ACHN (cell line): ENCODE measurements at regions not wholly inside any gene's neighbourhood (a gene's known extent, or its start where the extent isn't known, plus 50 kb on each side); places are given as distances from the start of the nearest gene placed in this dataset.
A peak's percentile ranks its signal among the peaks of the same experiment; 100 is the strongest.

Experiments
- DNase-seq: peaks from one replicate; pipeline ENCODE4 v3.0.0-alpha.2; 2015
- in situ Hi-C: cut with HindIII; loops from 2 replicates; pipeline ENCODE4 v1.10.0; 2017; ENCODE audit warnings: low sequenced_read_pairs, low pct_ligation_motif_present, low pct_unique_long_range_greater_than_20kb

DNA sequence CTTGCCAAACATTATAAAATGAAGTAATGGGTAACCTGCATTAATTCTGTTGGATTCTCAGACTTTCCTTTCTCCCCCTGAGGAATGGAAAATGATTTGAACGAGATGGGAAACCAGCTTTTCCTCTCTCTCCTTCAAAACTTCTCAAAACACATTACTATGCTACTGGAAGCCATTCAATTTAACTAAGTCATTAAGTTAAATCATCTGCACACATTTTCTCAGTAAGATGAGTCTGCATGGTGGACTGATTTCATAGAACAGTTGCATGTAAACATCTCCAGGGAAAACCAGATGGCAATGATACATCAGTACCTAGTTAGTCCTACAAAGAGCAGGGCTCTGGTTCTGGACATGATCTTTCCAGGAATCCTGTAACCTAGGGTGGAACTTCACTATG, 59.9 kb downstream of the BMP4 start:
- in situ Hi-C loops = no loop called here

DNA sequence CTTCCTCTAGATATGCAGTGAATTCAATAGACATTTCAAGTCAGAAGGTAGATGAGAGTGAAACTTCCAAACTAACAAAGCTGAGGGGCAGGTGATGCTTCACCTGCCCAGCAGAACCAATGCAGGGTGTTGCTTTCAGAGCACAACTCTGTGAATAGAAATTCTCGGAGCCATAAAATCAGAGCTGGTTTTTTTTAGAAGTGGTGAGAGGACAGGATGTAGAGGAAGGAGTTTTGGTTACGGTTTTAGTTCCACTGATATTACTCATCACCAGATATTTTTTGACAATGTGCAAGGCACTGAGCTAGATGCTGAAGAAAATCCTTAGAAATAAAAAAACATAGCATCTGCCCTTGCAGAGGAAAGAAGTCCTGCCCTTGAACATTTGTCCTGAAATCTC, 62.2 kb downstream of the BMP4 start:
- in situ Hi-C loops = no loop called here
- peak; percentile 29 for DNase-seq

More for the DNA sequence above, 59.9 kb downstream of the BMP4 start:
- DNase-seq = no peak

DNA sequence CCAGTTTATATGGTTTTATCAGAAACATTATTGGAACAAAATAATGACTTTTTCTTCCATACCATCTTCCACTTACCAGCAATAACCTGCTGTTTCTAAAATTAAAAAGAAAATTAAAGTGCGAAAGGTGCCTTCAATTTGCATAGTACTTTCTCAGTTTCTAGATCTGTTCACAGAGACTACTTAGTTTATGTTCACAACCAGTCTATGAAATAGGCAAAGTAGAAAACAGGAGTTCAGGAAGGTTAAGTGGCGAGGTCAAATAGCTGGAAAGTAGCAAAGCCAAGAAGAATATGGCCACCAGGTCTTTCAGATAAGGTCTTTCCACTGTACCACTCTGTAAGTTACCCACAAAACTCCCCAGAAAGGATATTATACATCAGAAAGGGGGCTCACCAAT, 63.3 kb downstream of the BMP4 start:
- no peak for DNase-seq
- in situ Hi-C loops = no loop called here

DNA sequence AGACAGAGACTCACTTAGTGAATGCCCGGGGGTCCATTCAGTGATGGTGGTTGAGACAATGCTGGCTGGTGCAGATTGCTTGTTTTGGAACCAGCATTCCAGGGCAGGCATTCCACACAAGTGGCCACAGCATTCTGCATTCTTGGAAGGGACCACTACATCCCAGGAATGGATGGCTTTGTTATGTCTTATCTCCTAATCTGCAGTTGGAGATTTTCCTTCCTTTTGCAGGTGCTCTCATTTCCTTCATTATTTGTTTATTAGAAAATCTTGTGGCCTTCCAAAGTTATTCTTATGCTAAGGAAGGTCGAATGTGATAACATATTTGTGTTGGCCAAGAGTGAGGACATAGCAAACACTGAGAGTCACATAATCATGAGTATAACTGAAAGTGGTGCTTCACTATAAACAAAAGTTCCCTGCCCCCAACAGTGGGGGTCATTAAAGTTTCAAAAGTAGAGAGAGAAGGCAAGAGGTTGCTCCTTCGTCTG, 66.0 kb downstream of the BMP4 start:
- in situ Hi-C loops = no loop called here
- DNase-seq = no peak

DNA sequence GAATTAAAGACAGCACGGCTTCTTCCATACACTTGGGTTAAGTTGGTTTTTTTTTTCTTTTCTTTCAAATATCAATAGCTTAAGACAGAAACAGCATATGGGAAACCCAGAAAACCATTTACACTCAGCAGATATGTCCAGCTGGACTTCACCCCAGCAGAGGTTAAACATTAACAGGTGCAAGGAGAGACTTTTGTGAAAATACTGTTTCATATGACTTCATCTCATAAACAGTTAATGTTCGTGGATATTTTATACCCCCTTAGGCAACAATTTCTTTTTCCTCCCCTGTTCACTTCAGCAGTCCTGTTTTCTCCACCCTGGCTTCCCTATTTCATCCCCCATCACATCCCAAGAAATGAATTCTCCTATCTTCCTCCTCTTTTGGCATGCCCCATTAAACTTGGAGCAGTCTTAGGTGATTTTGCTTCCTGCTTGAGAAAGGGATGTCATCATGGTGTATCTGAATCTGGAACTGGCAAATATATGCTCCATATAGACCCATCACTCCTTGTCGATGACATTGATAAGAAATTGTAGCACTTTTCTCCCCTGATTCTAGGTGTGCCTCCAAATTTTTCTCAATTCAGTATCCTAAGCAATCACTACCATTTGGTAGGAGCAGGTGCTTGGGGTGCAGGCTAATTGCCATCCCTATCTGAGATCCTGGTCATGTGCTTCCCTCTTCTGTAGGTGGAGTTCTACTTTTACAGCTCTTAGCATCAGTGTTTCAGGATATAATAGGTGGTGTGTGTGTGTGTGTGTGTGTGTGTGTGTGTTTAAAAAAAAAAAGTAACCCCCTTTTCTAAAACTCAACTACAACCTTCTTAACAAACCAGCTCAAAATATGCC, 67.9 kb downstream of the BMP4 start:
- in situ Hi-C loops = no loop called here
- peak; percentile 28 for DNase-seq

DNA sequence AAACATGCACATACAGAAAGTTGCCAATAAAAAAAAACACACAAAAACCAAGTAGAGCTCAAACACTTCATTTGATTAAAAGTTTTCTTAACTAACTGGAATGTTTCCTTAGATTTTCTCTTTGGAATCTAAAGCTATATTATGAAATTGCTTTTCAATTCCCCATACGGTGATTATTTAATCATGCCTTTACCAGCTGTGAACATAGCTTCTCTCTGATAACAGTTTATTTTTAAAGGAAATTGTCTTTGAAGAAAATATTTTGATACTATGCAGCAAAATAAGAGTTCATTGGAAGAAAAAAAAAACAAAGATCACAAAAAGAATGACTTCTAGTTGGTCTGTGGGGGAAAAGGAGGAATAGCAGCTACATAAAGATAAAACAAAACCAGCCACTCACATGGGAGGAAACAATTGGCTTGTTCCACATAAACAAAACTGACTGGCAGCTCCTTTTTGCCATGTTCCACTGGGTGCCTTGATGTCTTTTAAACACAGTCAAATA, 71.4 kb downstream of the BMP4 start:
- in situ Hi-C loops = no loop called here
- DNase-seq = no peak

DNA sequence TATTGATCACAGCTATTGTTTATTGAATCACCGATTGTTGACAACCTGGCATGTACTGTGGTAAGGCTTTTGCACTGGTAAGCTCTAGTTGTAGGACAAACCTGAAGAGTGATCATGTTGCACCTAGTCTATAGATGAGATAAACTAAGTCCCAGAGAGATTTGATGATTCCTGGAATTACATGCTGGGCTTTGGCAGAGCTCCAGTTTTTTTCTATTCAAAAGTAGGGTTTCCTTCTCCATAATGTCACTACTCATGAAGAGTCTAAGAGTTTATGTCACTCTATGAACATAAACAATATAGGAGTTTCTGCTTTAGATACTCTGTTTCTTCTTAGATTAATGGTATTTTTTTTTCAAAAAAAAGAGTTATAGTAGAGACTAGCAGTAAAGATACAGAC, 72.0 kb downstream of the BMP4 start:
- in situ Hi-C loops = no loop called here

DNA sequence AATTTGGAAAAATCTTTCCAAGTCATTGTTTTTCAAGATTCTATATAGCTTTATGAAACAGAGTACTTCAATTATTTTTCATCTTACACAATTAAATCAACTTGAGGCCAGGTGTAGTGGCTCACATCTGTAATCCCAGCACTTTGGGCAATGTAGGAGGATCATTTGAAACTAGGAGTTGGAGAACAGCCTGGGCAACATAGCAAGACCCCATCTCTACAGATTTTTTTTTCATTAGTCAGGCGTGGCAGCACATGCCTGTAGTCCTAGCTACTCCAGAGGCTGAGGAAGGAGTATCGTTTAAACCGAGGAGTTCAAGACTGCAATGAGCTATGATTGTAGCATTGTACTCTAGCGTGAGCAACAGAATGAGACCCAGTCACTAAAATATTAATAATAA, 72.9 kb downstream of the BMP4 start:
- in situ Hi-C loops = no loop called here
- DNase-seq = no peak

More for the DNA sequence above, 72.0 kb downstream of the BMP4 start:
- no peak for DNase-seq

DNA sequence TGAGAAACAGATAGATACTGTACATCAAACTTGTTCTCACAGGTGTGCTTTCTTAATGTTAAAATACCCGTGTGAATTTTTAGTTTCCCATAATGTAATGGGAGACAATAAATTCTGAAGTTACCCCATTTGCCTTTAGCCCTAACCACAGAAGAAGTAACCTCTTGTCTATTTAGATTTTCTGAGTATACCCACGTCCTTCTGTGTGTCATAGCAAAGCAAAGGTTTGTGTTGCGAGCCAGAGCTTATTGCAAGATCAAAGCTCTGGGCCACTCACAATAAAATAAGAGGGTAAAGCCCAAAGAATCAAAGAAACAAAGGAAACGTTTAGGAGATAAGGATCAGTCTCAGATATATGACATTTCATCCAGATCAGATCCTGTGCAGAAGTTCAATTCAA, 73.9 kb downstream of the BMP4 start:
- DNase-seq = no peak
- in situ Hi-C loops = no loop called here

DNA sequence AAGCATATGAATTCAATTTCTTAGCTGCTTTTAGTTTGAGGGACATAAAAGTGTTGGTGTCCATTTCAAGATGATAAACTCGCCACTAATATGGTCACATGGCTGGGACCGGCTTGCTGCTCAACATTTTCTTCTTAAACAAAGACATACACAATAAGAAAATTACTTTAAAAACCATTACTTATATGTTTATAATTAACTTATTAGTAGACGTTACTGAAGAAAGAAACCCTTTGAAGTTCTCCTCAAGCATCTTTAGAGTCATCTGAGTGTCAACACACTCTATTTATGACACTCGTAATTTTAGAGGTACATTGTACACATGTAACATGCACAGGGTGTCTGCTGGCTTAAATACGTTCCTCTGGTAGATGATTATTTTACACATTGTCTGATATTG, 74.7 kb downstream of the BMP4 start:
- in situ Hi-C loops = no loop called here
- DNase-seq = no peak

DNA sequence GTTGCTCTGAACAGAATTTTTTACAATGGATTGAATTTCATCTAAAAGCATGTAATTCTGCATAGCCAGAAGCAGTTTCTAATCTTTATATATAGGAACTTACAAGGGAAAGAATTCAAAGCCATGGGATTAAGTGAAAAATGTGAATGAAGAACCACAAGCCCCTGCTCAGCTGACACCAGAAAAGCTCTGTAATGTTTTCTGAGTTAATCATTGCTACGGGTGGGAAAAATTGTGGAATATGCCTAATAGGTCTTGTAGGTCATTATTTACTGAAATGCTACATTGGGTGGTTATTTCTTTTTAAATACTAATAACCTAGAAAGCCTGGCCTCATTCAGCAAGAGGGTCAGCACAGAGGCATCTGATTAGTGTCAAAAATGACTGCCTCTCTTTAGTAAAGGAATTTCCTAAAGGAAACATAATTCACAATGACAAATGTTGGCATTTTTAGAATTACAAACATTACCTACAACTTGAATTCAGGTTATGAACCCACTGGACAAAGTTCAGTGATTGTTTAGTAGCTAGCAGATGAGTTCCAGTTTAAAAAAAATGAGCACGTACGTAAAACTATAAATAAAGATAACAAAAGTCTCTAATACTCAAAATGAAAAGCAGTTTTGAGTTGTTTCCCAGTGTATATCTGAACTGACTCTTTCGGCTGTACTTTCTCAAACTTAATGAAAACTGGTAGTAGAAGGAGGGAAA, 75.3 kb downstream of the BMP4 start:
- peak; percentile 2 for DNase-seq
- in situ Hi-C loops = no loop called here

DNA sequence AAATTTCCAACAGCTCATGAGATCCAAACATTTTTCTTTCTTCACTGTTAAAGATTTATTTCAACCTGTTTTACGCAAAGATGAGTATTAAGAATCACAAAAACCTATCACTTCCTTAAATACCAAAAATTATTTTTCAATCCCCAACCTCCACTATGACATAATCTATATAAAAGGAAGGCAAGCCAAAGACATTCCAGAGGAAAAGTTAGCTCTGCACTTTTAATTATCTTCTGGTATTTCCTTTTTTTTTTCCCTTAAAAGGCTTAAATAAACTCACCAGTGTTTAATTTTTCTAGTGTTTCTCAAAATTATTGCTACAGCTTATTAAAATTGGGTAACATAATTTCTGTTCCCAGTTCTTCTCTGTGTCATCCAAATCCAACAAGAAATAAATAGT, 75.9 kb downstream of the BMP4 start:
- in situ Hi-C loops = no loop called here
- no peak for DNase-seq

DNA sequence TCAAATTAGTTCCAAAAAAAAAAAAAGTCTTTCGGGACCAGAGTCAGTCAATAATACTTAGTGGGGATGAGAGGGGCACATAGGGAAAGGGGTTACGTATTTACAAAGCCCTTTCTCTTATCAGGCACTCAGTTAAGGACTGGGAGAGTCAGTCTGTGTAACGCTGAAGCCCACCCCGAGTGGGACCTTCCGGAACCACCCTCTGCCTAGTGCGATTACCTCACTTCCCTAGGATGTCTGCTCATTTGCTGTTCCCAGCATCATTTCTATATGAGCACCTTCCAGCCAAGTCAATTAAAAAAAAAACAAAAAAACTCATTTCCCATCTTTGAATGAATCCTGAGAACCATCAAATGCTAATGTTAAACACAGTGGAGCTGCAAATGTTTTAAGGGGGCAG, 76.9 kb downstream of the BMP4 start:
- in situ Hi-C loops = no loop called here
- no peak for DNase-seq

DNA sequence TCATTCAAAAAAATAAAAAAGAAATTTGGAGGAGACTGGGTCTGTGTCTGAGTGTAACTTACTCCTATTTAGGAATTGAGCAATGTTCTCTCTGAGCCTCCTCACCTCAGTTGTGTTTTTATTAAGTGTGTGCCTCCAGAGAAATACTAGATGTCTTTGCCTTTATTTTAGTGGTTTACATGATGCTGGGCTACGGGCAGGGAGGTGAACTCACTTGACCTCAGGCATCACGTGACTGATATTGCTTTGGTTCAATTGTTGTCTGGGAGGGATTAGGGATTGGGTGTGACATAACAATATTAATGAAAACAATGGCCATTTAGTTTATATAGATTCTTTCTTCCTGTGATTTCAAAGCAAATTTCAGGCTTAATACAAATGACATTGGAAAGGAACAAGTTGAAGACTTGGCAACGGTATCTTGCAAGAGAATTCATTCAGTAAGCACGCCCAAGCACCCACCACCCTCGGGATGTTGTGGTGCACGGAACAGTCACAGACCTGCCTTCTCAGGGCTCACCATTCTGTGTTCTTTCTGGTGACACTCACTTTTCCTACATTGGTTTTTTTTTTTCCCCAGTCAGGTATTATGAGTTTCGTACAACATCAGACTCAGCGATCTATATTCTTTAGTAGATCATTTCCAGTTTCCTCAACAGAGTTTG, 77.5 kb downstream of the BMP4 start:
- DNase-seq = no peak
- in situ Hi-C loops = no loop called here

DNA sequence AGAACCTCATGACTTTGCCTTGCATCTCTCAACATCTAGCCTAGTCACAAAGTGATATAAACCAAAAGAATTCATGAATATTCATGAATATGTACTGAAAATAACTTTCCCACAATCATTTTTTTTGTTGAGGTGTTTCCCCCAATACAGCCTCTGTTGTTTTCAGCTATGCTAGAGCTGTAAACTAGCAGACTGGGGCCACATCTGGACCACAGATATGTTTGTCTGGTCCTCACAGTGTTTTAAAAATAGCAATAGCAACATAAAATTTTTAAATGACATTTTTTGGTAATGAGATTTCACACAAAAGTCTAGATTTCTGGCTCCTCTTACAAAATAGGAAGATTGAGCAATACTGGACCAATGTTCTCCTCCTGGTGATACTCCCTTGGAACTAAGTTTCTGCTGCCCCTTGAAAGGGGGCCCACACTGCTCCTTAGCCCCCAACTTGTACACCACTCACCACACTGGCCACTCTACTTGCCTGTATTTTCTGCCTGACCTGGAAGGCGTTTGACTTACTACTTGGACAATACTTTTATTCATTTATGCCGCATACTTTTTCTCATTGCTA, 81.2 kb downstream of the BMP4 start:
- in situ Hi-C loops = no loop called here
- no peak for DNase-seq

DNA sequence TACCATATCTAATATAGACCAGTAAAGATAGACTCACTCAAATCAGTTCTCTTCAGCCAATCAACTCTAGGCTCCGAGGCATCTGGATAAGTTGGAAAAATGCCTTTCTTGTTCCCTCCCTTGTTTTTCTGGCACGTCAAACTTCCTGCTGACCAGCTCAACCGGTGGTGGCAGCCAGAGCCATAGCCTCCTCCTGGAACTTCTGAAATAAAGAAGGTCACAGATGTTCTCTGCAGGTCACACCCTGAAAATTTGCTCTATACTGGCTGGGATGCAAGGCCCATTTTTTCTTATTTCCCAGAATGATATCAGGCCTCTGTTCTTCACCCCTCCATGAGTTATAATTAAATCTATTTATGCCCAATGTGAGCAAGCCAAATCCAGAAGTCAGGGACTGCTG, 81.9 kb downstream of the BMP4 start:
- no peak for DNase-seq
- in situ Hi-C loops = no loop called here

DNA sequence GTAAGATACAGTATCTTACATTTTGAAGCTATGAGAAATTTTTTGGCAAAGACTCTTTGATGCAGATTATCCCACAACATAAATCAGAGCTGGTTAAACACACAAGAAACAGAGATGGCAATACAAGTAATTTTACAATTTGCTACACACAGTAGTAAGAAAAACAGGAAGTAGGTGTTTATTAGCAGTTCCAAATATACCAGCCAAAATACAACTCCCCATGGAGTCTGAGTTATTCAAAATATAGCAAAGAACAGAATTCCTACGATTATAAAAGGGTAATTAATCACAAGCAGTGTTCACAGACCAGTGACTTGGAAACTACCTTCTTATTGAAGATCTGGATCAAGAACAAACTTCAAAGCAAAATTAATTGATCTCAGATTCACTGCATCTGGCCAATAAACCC, 83.9 kb downstream of the BMP4 start:
- in situ Hi-C loops = no loop called here

DNA sequence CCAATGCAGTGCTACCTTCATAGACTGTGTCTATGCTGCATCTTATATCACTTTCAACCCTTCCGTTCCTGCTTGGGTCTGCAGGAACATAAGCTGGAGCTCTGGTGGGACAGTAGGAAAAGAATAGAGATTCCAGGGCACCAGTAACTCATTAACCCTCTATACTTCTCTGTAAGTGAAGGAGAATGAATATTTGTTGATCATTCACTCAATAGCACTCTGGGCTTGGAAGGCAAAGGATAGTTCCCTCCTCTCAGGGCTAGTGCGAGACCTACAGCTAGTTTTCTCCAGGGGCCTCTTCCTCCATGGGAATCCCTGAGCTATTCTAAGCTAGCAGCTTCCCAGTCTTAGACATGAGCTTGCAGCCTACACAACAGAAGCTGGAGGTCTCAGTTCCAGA, 84.7 kb downstream of the BMP4 start:
- DNase-seq = peak; percentile 1
- in situ Hi-C loops = no loop called here

More for the DNA sequence above, 83.9 kb downstream of the BMP4 start:
- DNase-seq = no peak

DNA sequence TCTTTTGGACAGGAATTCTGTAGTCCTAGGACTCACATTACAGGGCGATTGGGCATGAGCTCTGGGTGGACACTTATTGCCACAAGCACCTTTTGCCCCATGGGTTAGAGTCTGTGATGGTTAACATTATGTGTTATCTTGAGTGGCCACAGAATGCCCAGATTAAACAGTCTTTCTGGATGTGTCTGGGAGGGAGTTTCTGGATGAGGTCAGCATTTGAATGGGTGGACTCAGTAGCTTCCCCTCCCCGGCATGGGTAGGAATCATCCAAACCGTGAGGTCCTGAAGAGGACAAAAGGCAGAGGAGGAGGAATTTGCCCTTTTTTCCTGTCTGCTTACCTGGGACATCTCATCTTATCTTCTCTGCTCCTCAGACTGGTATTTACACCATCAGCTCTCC, 85.6 kb downstream of the BMP4 start:
- no peak for DNase-seq
- in situ Hi-C loops = no loop called here
